Keratinocyte (primary cell): ENCODE measurements at regions not wholly inside any gene's neighbourhood (a gene's known extent, or its start where the extent isn't known, plus 50 kb on each side); places are given as distances from the start of the nearest gene placed in this dataset.

Source experiments
- CTCF ChIP-seq, 3 experiments: IDR thresholded peaks in 1 of 3; conservative IDR thresholded peaks in 1 of 3; optimal IDR thresholded peaks in 1 of 3; 2 replicates in 2 of 3; 3 replicates in 1 of 3; pipeline versions ENCODE3 to v1.5.1; 2011; ENCODE audit warnings: low read length in 3 of 3, mild to moderate bottlenecking in 3 of 3, moderate library complexity in 2 of 3, control low read depth in 1 of 3, inconsistent platforms in 1 of 3; ENCODE audit not compliant: insufficient read depth in 2 of 3; ENCODE audit errors: extremely low read depth in 1 of 3
- EZH2 ChIP-seq: IDR thresholded peaks from one replicate; pipeline ENCODE4 v1.6.1; 2012; ENCODE audit warnings: inconsistent platforms, mild to moderate bottlenecking, low read length, moderate library complexity

GRCh38 chr7:26040085-26040484, 111.9 kb upstream of the NFE2L3 start:
- TF ChIP-seq CTCF (optimal IDR thresholded peaks at IDR 0.05 in 1 of 3, IDR thresholded peaks at IDR 0.05 in 1 of 3, conservative IDR thresholded peaks at IDR 0.05 in 1 of 3; ENCODE audit: extremely low read depth in 1 of 3, insufficient read depth in 2 of 3, low read length in 3 of 3) (no peak), EZH2 (no peak)
